ENCODE measurements at regions not wholly inside any gene's neighbourhood (a gene's known extent, or its start where the extent isn't known, plus 50 kb on each side); places are given as distances from the start of the nearest gene placed in this dataset.

DNA sequence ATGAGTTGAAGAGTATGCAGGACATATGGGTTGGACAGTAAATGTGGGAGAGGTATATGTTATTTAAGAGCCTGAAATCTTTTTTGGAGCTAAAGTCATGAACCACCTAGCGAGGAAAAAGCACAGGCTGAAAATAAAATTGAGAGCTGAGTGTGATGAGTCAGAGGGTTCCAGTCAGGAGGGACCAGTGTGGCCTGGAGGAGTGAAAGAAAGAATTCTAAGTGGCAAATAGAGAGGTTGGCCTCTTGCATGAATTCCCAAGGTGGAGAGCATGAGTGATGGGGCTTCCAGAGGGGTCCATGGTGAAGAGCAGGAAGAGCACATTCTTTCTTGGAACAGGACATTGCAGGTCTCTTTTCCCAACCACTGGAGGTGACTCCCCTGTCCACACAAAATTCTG, 282.6 kb downstream of the TDRD15 start:
- TF ChIP-seq, protein P1, sequence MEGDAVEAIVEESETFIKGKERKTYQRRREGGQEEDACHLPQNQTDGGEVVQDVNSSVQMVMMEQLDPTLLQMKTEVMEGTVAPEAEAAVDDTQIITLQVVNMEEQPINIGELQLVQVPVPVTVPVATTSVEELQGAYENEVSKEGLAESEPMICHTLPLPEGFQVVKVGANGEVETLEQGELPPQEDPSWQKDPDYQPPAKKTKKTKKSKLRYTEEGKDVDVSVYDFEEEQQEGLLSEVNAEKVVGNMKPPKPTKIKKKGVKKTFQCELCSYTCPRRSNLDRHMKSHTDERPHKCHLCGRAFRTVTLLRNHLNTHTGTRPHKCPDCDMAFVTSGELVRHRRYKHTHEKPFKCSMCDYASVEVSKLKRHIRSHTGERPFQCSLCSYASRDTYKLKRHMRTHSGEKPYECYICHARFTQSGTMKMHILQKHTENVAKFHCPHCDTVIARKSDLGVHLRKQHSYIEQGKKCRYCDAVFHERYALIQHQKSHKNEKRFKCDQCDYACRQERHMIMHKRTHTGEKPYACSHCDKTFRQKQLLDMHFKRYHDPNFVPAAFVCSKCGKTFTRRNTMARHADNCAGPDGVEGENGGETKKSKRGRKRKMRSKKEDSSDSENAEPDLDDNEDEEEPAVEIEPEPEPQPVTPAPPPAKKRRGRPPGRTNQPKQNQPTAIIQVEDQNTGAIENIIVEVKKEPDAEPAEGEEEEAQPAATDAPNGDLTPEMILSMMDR (IDR thresholded peaks at IDR 0.05): no peak
- TF ChIP-seq POLR2A (IDR thresholded peaks at IDR 0.05): no peak

Measured in testis (tissue), 2 donors.